ENCODE measurements at regions not wholly inside any gene's neighbourhood (a gene's known extent, or its start where the extent isn't known, plus 50 kb on each side); places are given as distances from the start of the nearest gene placed in this dataset.

GRCh38 chr2:10225291-10226037 lies 77.2 kb upstream of the HPCAL1 start (continued):
- TF ChIP-seq, protein P1, sequence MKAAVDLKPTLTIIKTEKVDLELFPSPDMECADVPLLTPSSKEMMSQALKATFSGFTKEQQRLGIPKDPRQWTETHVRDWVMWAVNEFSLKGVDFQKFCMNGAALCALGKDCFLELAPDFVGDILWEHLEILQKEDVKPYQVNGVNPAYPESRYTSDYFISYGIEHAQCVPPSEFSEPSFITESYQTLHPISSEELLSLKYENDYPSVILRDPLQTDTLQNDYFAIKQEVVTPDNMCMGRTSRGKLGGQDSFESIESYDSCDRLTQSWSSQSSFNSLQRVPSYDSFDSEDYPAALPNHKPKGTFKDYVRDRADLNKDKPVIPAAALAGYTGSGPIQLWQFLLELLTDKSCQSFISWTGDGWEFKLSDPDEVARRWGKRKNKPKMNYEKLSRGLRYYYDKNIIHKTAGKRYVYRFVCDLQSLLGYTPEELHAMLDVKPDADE (IDR thresholded peaks at IDR 0.05), result no peak
- TF ChIP-seq EZH2phosphoT487 (IDR thresholded peaks at IDR 0.05; ENCODE audit: unreplicated experiment) (no peak), ZNF331 (CRISPR knock-in tag; IDR thresholded peaks at IDR 0.05; ENCODE audit: low read depth) (no peak), JUNB (IDR thresholded peaks at IDR 0.05; ENCODE audit: unreplicated experiment) (no peak), NANOG (IDR thresholded peaks at IDR 0.05; ENCODE audit: borderline replicate concordance) (no peak), CREB1 (CRISPR knock-in tag; IDR thresholded peaks at IDR 0.05; ENCODE audit: low read depth) (no peak)
- TF ChIP-seq, protein P2, sequence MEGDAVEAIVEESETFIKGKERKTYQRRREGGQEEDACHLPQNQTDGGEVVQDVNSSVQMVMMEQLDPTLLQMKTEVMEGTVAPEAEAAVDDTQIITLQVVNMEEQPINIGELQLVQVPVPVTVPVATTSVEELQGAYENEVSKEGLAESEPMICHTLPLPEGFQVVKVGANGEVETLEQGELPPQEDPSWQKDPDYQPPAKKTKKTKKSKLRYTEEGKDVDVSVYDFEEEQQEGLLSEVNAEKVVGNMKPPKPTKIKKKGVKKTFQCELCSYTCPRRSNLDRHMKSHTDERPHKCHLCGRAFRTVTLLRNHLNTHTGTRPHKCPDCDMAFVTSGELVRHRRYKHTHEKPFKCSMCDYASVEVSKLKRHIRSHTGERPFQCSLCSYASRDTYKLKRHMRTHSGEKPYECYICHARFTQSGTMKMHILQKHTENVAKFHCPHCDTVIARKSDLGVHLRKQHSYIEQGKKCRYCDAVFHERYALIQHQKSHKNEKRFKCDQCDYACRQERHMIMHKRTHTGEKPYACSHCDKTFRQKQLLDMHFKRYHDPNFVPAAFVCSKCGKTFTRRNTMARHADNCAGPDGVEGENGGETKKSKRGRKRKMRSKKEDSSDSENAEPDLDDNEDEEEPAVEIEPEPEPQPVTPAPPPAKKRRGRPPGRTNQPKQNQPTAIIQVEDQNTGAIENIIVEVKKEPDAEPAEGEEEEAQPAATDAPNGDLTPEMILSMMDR (conservative IDR thresholded peaks at IDR 0.05; ENCODE audit: low read depth in 2 of 2), result no peak

DNA sequence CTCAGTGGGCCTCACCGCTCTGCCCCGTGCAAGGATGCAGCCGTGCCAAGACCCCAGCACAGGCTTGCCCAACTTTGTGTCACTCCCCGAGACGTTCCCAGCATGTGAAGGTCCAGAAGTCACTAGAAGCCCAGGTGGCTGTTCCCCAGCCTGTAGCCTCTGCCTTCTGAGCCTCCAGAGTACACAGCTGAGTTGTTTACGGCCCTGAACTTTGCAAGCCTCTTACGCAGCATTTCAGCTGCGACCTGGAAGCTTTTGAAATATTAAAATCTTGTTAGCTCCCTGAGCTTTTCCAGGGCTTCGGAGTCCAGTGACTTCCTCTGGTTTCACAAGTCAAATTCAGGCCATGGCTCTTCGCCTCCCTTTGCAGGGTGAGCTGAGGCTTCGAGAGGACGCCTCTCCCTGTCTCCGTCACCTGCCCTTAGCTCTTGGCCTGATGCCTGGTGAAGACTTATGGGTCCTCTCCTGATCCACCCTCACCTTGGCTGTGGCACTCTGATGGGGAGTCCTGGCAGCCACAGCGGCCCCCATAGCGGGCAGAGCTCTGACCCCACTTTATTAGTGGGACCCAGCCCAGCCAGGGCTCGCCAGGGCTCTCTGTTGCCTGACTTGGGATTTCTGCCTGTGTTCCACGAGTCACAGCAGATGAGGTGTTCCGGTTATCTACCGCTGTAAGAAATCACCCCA lies 76.5 kb upstream of the HPCAL1 start:
- Histone ChIP-seq H3K36me3 (ENCODE audit: insufficient read depth) (no peaks in the 10 kb centered on the region), H4K20me1 (replicated peaks; ENCODE audit: insufficient read depth) (no peaks in the 10 kb centered on the region), H3K27me3 (ENCODE audit: insufficient read depth) (no peaks in the 10 kb centered on the region), H2AFZ (no peak overlapping the region), H3K79me2 (replicated peaks; ENCODE audit: insufficient read depth) (no peaks in the 10 kb centered on the region), H3K4me3 (no peak overlapping the region), H3K4me1 (ENCODE audit: insufficient read depth) (no peaks in the 10 kb centered on the region), H3F3A (replicated peaks; ENCODE audit: low read depth) (no peaks in the 10 kb centered on the region), H3K4me2 (no peak overlapping the region), H3K27ac (ENCODE audit: low read depth) (no peak overlapping the region), H3K9me2 (ENCODE audit: insufficient read depth) (no peaks in the 10 kb centered on the region)
- Mint-ChIP-seq H3K4me1 (peaks cover 18% of the 10 kb centered on the region), H3K4me3 (no peak overlapping the region), H3K27me3 (ENCODE audit: insufficient read depth, low read depth, poor library complexity) (peaks cover 13% of the 10 kb centered on the region), H3K27ac (no peak overlapping the region), H3K36me3 (ENCODE audit: low read depth) (no peaks in the 10 kb centered on the region), H3K9me3 (no peaks in the 10 kb centered on the region)
- TF ChIP-seq, protein P3, sequence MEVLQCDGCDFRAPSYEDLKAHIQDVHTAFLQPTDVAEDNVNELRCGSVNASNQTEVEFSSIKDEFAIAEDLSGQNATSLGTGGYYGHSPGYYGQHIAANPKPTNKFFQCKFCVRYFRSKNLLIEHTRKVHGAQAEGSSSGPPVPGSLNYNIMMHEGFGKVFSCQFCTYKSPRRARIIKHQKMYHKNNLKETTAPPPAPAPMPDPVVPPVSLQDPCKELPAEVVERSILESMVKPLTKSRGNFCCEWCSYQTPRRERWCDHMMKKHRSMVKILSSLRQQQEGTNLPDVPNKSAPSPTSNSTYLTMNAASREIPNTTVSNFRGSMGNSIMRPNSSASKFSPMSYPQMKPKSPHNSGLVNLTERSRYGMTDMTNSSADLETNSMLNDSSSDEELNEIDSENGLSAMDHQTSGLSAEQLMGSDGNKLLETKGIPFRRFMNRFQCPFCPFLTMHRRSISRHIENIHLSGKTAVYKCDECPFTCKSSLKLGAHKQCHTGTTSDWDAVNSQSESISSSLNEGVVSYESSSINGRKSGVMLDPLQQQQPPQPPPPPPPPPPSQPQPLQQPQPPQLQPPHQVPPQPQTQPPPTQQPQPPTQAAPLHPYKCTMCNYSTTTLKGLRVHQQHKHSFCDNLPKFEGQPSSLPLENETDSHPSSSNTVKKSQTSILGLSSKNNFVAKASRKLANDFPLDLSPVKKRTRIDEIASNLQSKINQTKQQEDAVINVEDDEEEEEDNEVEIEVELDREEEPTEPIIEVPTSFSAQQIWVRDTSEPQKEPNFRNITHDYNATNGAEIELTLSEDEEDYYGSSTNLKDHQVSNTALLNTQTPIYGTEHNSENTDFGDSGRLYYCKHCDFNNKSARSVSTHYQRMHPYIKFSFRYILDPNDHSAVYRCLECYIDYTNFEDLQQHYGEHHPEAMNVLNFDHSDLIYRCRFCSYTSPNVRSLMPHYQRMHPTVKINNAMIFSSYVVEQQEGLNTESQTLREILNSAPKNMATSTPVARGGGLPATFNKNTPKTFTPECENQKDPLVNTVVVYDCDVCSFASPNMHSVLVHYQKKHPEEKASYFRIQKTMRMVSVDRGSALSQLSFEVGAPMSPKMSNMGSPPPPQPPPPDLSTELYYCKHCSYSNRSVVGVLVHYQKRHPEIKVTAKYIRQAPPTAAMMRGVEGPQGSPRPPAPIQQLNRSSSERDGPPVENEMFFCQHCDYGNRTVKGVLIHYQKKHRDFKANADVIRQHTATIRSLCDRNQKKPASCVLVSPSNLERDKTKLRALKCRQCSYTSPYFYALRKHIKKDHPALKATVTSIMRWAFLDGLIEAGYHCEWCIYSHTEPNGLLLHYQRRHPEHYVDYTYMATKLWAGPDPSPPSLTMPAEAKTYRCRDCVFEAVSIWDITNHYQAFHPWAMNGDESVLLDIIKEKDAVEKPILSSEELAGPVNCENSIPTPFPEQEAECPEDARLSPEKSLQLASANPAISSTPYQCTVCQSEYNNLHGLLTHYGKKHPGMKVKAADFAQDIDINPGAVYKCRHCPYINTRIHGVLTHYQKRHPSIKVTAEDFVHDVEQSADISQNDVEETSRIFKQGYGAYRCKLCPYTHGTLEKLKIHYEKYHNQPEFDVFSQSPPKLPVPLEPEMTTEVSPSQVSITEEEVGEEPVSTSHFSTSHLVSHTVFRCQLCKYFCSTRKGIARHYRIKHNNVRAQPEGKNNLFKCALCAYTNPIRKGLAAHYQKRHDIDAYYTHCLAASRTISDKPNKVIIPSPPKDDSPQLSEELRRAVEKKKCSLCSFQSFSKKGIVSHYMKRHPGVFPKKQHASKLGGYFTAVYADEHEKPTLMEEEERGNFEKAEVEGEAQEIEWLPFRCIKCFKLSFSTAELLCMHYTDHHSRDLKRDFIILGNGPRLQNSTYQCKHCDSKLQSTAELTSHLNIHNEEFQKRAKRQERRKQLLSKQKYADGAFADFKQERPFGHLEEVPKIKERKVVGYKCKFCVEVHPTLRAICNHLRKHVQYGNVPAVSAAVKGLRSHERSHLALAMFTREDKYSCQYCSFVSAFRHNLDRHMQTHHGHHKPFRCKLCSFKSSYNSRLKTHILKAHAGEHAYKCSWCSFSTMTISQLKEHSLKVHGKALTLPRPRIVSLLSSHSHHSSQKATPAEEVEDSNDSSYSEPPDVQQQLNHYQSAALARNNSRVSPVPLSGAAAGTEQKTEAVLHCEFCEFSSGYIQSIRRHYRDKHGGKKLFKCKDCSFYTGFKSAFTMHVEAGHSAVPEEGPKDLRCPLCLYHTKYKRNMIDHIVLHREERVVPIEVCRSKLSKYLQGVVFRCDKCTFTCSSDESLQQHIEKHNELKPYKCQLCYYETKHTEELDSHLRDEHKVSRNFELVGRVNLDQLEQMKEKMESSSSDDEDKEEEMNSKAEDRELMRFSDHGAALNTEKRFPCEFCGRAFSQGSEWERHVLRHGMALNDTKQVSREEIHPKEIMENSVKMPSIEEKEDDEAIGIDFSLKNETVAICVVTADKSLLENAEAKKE (CRISPR knock-in tag; IDR thresholded peaks at IDR 0.05), result no peak
- TF ChIP-seq, protein P2 (conservative IDR thresholded peaks at IDR 0.05; ENCODE audit: low read depth in 2 of 2), result no peak
- TF ChIP-seq CREB1 (CRISPR knock-in tag; IDR thresholded peaks at IDR 0.05; ENCODE audit: low read depth), result no peak
- no peak for TF ChIP-seq ZNF331 (CRISPR knock-in tag; IDR thresholded peaks at IDR 0.05; ENCODE audit: low read depth)
- no peak for TF ChIP-seq JUNB (IDR thresholded peaks at IDR 0.05; ENCODE audit: unreplicated experiment)
- TF ChIP-seq EZH2 (IDR thresholded peaks at IDR 0.05; ENCODE audit: low read depth, unreplicated experiment), result no peak
- TF ChIP-seq ZNF114 (CRISPR knock-in tag; IDR thresholded peaks at IDR 0.05), result no peak
- TF ChIP-seq NANOG (IDR thresholded peaks at IDR 0.05; ENCODE audit: borderline replicate concordance), result no peak
- ATAC-seq (no peak), DNase-seq (ENCODE audit: low spot score) (no peak)
